SK-N-SH (cell line): ENCODE measurements at regions not wholly inside any gene's neighbourhood (a gene's known extent, or its start where the extent isn't known, plus 50 kb on each side); places are given as distances from the start of the nearest gene placed in this dataset.

Experiments used
- CTCF ChIA-PET: fragments of 300-600, 350-600 bp; formaldehyde crosslinking; extraction: SDS; loops from one replicate; lab custom pipeline; 2021; lab: Yijun Ruan, JAX
- POLR2A ChIA-PET: fragments of 350-600 bp; sonication (Branson Sonifier 250); formaldehyde crosslinking; extraction: SDS; loops from one replicate; lab custom pipeline; 2020; ENCODE audit warnings: antibody characterized with exemption, inconsistent platforms; lab: Yijun Ruan, JAX
- DNase-seq: peaks from one replicate; pipeline ENCODE4 v3.0.0; 2012
- H2AFZ ChIP-seq: fragments of 200-600 bp; sonication (generic); 2 replicates; pipeline ENCODE4 v1.8.1; 2016; ENCODE audit warnings: antibody characterized with exemption, mild to moderate bottlenecking, low read depth
- H3F3A ChIP-seq: fragments of 200-600 bp; sonication (generic); replicated peaks from 2 replicates; pipeline ENCODE3; 2016; ENCODE audit warnings: antibody characterized with exemption, mild to moderate bottlenecking; ENCODE audit not compliant: insufficient read depth
- H3K27ac ChIP-seq, 2 experiments: fragments of 200-500 bp in 1 of 2; fragments of 200-600 bp in 1 of 2; sonication (Bioruptor generic) in 1 of 2; sonication (generic), shearing (Covaris generic) in 1 of 2; 2 replicates each; pipeline versions ENCODE4 v1.5.1 to v1.6.1; 2014 to 2016; ENCODE audit warnings: low read depth in 2 of 2, inconsistent platforms in 1 of 2, low read length in 1 of 2, mild to moderate bottlenecking in 1 of 2, mixed read lengths in 1 of 2
- H3K27me3 ChIP-seq: fragments of 200-600 bp; sonication (generic), shearing (Covaris generic); 2 replicates; pipeline ENCODE4 v1.6.1; 2016; ENCODE audit warnings: mixed run types; ENCODE audit not compliant: insufficient read depth
- H3K36me3 ChIP-seq, 2 experiments: fragments of 200-500 bp in 1 of 2; fragments of 200-600 bp in 1 of 2; sonication (Bioruptor generic) in 1 of 2; sonication (generic) in 1 of 2; replicated peaks in 1 of 2; 2 replicates each; pipeline versions ENCODE3 to v1.5.1; 2014 to 2016; ENCODE audit warnings: low read length in 1 of 2, mild to moderate bottlenecking in 1 of 2; ENCODE audit not compliant: insufficient read depth in 2 of 2, control insufficient read depth in 1 of 2
- H3K4me1 ChIP-seq, 2 experiments: fragments of 200-500 bp in 1 of 2; fragments of 200-600 bp in 1 of 2; sonication (Bioruptor generic) in 1 of 2; sonication (generic), shearing (Covaris generic) in 1 of 2; 2 replicates each; pipeline versions ENCODE4 v1.5.1 to v1.6.1; 2014 to 2016; ENCODE audit warnings: low read depth in 1 of 2, low read length in 1 of 2, mixed run types in 1 of 2; ENCODE audit not compliant: insufficient read depth in 2 of 2, control insufficient read depth in 1 of 2
- H3K4me2 ChIP-seq: fragments of 200-600 bp; sonication (generic), shearing (Covaris generic); 2 replicates; pipeline ENCODE4 v1.6.1; 2017; ENCODE audit warnings: mixed run types
- H3K4me3 ChIP-seq, 2 experiments: fragments of 200-500 bp in 1 of 2; fragments of 200-600 bp in 1 of 2; sonication (Bioruptor generic) in 1 of 2; sonication (generic), shearing (Covaris generic) in 1 of 2; 2 replicates each; pipeline versions ENCODE4 v1.5.1 to v1.8.1; 2014 to 2016; ENCODE audit warnings: low read depth in 2 of 2, inconsistent platforms in 1 of 2, low read length in 1 of 2, mild to moderate bottlenecking in 1 of 2, mixed read lengths in 1 of 2, moderate library complexity in 1 of 2
- H3K79me2 ChIP-seq: fragments of 200-600 bp; sonication (generic); 2 replicates; pipeline ENCODE4 v1.8.1; 2017; ENCODE audit warnings: mild to moderate bottlenecking; ENCODE audit not compliant: insufficient read depth
- H3K9ac ChIP-seq: fragments of 200-600 bp; sonication (generic); 2 replicates; pipeline ENCODE4 v1.6.1; 2017; ENCODE audit warnings: mixed run types
- H3K9me2 ChIP-seq: fragments of 200-600 bp; sonication (generic); 2 replicates; pipeline ENCODE4 v1.6.1; 2017; ENCODE audit warnings: mixed run types
- H3K9me3 ChIP-seq: fragments of 200-600 bp; sonication (generic); 2 replicates; pipeline ENCODE4 v1.6.1; 2017; ENCODE audit warnings: mixed run types, mild to moderate bottlenecking, moderate library complexity
- H4K20me1 ChIP-seq: fragments of 200-600 bp; sonication (generic); 2 replicates; pipeline ENCODE4 v1.6.1; 2017; ENCODE audit warnings: mild to moderate bottlenecking, mixed run types; ENCODE audit not compliant: insufficient read depth
- CHD2 ChIP-seq: fragments of 150-350 bp; IDR thresholded peaks from 2 replicates; pipeline ENCODE4 v1.6.1; 2018; ENCODE audit warnings: low read length; ENCODE audit not compliant: partially characterized antibody
- EP300 ChIP-seq, 2 experiments: IDR thresholded peaks; 2 replicates each; pipeline versions ENCODE4 v1.4.0 to v1.6.1; 2012; ENCODE audit warnings: borderline replicate concordance in 1 of 2, low read depth in 1 of 2, low read length in 1 of 2
- EZH2phosphoT487 ChIP-seq: fragments of 200-600 bp; sonication (generic); IDR thresholded peaks from 2 replicates; pipeline ENCODE4 v1.6.1; 2017; ENCODE audit warnings: low read depth, mixed run types, mild to moderate bottlenecking, antibody characterized with exemption, moderate library complexity, borderline replicate concordance
- FOXJ3 ChIP-seq: sonication (generic); formaldehyde crosslinking; IDR thresholded peaks from 2 replicates; pipeline ENCODE4 v1.5.1; 2020; ENCODE audit warnings: mild to moderate bottlenecking, missing genetic modification reagents
- GATA2 ChIP-seq: sonication (generic); formaldehyde crosslinking; IDR thresholded peaks from 2 replicates; pipeline ENCODE4 v1.5.0; 2020; ENCODE audit warnings: mild to moderate bottlenecking, missing genetic modification reagents
- NFIC ChIP-seq: IDR thresholded peaks from 2 replicates; pipeline ENCODE4 v1.4.0; 2012; ENCODE audit warnings: borderline replicate concordance
- NRF1 ChIP-seq: IDR thresholded peaks from 2 replicates; pipeline ENCODE4 v1.6.1; 2012; ENCODE audit warnings: low read depth, mild to moderate bottlenecking, low read length
- POLR2AphosphoS5 ChIP-seq: IDR thresholded peaks from 2 replicates; pipeline ENCODE4 v1.6.1; 2012; ENCODE audit warnings: low read depth, low read length
- RAD21 ChIP-seq: IDR thresholded peaks from 2 replicates; pipeline ENCODE4 v1.6.1; 2012; ENCODE audit warnings: mild to moderate bottlenecking, low read length
- RCOR1 ChIP-seq: fragments of 150-350 bp; IDR thresholded peaks from 2 replicates; pipeline ENCODE4 v1.6.1; 2017; ENCODE audit warnings: antibody characterized with exemption, low read length
- RFX5 ChIP-seq: IDR thresholded peaks from 2 replicates; pipeline ENCODE4 v1.6.1; 2012; ENCODE audit warnings: mild to moderate bottlenecking, improper control_type of control experiment, low read length
- RXRA ChIP-seq: IDR thresholded peaks from 2 replicates; pipeline ENCODE4 v1.4.0; 2012; ENCODE audit warnings: low read depth, mild to moderate bottlenecking, borderline replicate concordance
- SMC3 ChIP-seq: IDR thresholded peaks from 2 replicates; pipeline ENCODE4 v1.6.1; 2012; ENCODE audit warnings: low read depth, low read length, improper control_type of control experiment
- TEAD4 ChIP-seq: IDR thresholded peaks from 2 replicates; pipeline ENCODE4 v1.4.0; 2012; ENCODE audit warnings: mild to moderate bottlenecking, borderline replicate concordance; ENCODE audit not compliant: insufficient read depth
- WGBS: methylation state at CpG from one replicate; pipeline ENCODE4 v1.1.6; 2017; ENCODE audit warnings: low lambda C conversion rate; 5-methylcytosine and 5-hydroxymethylcytosine counted together
- TF ChIP-seq, protein P1 (sequence below): IDR thresholded peaks from 2 replicates; pipeline ENCODE4 v1.4.0; 2012; ENCODE audit warnings: low read depth, borderline replicate concordance
- TF ChIP-seq, protein P2 (sequence below): fragments of 150-350 bp; IDR thresholded peaks from 2 replicates; pipeline ENCODE4 v1.6.1; 2016; ENCODE audit warnings: mild to moderate bottlenecking, low read depth, low read length

DNA sequence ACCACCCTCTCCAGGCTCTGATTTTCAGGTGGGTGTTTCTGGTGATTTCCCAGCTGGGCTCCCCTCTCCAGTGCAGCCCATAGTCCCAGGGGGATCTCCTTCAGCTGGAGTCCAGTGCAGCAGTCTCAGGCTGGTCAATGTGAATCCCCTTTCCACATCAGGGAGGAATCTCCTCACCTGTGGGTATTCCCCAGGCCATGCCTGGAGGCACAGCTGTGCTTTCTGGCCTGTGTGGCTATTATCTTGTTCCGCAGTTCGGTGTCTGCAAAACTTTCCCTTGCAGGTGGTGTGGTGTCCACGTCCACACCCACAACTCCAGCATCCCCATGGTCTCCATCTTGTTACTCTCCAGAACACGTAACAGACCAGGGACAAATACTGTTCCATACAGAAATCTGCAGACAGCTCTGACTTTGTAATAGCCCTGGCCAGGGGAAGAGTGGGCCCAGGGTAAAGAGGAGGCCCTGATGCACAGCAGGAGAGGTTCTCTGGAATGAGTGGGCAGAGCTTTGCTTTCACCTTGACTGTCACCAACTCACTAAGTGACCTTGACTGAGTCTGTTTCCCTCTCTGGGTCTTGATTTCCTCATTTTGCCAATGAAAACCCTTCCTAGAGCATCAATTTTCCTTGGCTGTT lies 183.2 kb downstream of the CSNK2A3 start:
- H3F3A ChIP-seq: no peaks in the 10 kb centered on the region
- no peak for DNase-seq
- H3K36me3 ChIP-seq: no peaks in the 10 kb centered on the region
- H4K20me1 ChIP-seq: no peaks in the 10 kb centered on the region
- no peaks in the 10 kb centered on the region; the same call in 1 of the 2 replicates for H3K27me3 ChIP-seq
- no peaks in the 10 kb centered on the region for H3K9me2 ChIP-seq
- H3K79me2 ChIP-seq: no peaks in the 10 kb centered on the region
- TF ChIP-seq CHD2 (no peak), EZH2phosphoT487 (no peak), SMC3 (no peak), RXRA (no peak), RAD21 (no peak), GATA2 (no peak), NFIC (no peak), RFX5 (no peak), POLR2AphosphoS5 (no peak)
- TF ChIP-seq, protein P1, sequence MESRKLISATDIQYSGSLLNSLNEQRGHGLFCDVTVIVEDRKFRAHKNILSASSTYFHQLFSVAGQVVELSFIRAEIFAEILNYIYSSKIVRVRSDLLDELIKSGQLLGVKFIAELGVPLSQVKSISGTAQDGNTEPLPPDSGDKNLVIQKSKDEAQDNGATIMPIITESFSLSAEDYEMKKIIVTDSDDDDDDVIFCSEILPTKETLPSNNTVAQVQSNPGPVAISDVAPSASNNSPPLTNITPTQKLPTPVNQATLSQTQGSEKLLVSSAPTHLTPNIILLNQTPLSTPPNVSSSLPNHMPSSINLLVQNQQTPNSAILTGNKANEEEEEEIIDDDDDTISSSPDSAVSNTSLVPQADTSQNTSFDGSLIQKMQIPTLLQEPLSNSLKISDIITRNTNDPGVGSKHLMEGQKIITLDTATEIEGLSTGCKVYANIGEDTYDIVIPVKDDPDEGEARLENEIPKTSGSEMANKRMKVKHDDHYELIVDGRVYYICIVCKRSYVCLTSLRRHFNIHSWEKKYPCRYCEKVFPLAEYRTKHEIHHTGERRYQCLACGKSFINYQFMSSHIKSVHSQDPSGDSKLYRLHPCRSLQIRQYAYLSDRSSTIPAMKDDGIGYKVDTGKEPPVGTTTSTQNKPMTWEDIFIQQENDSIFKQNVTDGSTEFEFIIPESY: no peak
- TF ChIP-seq, protein P2, sequence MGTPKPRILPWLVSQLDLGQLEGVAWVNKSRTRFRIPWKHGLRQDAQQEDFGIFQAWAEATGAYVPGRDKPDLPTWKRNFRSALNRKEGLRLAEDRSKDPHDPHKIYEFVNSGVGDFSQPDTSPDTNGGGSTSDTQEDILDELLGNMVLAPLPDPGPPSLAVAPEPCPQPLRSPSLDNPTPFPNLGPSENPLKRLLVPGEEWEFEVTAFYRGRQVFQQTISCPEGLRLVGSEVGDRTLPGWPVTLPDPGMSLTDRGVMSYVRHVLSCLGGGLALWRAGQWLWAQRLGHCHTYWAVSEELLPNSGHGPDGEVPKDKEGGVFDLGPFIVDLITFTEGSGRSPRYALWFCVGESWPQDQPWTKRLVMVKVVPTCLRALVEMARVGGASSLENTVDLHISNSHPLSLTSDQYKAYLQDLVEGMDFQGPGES: no peak
- H2AFZ ChIP-seq: no peak overlapping the region
- H3K9me3 ChIP-seq: no peaks in the 10 kb centered on the region
- H3K9ac ChIP-seq: no peak overlapping the region
- no peak overlapping the region for H3K27ac ChIP-seq
- ChIA-PET CTCF (interaction anchor here (0.6 to 1.2 kb wide), 2 partner anchors 13 to 1983 kb away, joined by 3 read pairs; no protein-coding TSS in a partner anchor), POLR2A (no interaction called here)
- H3K4me3 ChIP-seq: no peak overlapping the region
- H3K4me2 ChIP-seq: no peak overlapping the region
- WGBS: 52% methylated on average over 4 of the region's 4 CpGs
- H3K4me1 ChIP-seq: no peaks in the 10 kb centered on the region; a peak in 1 of 4 replicates

- Histone ChIP-seq H3K4me2 (no peak overlapping the region), H2AFZ (no peak overlapping the region), H3K79me2 (no peaks in the 10 kb centered on the region), H3K9ac (no peak overlapping the region), H3K27ac (no peak overlapping the region), H3K9me3 (no peaks in the 10 kb centered on the region), H3K4me1 (no peaks in the 10 kb centered on the region; a peak in 1 of 4 replicates), H3K36me3 (no peaks in the 10 kb centered on the region), H3K27me3 (no peaks in the 10 kb centered on the region; the same call in 1 of the 2 replicates), H3K4me3 (no peak overlapping the region), H3F3A (no peaks in the 10 kb centered on the region), H3K9me2 (no peaks in the 10 kb centered on the region), H4K20me1 (no peaks in the 10 kb centered on the region)
- ChIA-PET POLR2A (no interaction called here), CTCF (no interaction called here)
- TF ChIP-seq NRF1: no peak
- no peak for TF ChIP-seq EP300 (IDR thresholded peaks at IDR 0.05; ENCODE audit: borderline replicate concordance in 1 of 2, low read depth in 1 of 2, low read length in 1 of 2)
- TF ChIP-seq TEAD4: no peak
- TF ChIP-seq, protein P2: no peak
- TF ChIP-seq FOXJ3 (CRISPR knock-in tag): no peak
- TF ChIP-seq NFIC: no peak
- no peak for TF ChIP-seq RCOR1
- WGBS: 38% methylated on average over 3 of the region's 3 CpGs
- DNase-seq: no peak
These were observed 185.2 kb downstream of the CSNK2A3 start for GRCh38 chr11:11167806-11168205.
